Activated T-helper 1 cell treated with anti-CD3 and anti-CD28 coated beads, Interleukin-2, amount 50 U/mL, for 16 hours (primary cell): ENCODE measurements at regions not wholly inside any gene's neighbourhood (a gene's known extent, or its start where the extent isn't known, plus 50 kb on each side); places are given as distances from the start of the nearest gene placed in this dataset.
"Not testable (repeated sequence)": the region's sequence is repeated elsewhere in the genome, so short reads cannot be mapped to it uniquely, and the experiment has no call there.

ENCODE experiments used
- DNase-seq, 2 donors: peaks; one replicate each; pipeline ENCODE4 v3.0.0-alpha.2; 2020; ENCODE audit warnings: low read depth in 1 of 2, low spot score in 1 of 2

- no peak for DNase-seq
Observed at GRCh38 chr2:113341191-113341869, 62.6 kb upstream of the PAX8 start.

- no peak for DNase-seq
Observed at GRCh38 chr2:113337809-113338208, 59.1 kb upstream of the PAX8 start.

GRCh38 chr2:113336040-113336439 lies 57.3 kb upstream of the PAX8 start:
- DNase-seq = not testable (repeated sequence)

GRCh38 chr2:113334147-113334546 lies 55.4 kb upstream of the PAX8 start:
- no peak for DNase-seq

- DNase-seq = not testable (repeated sequence)
Observed at GRCh38 chr2:113333735-113334134, 55.0 kb upstream of the PAX8 start.

- DNase-seq = not testable (repeated sequence)
Observed at GRCh38 chr2:113330060-113330767, 51.5 kb upstream of the PAX8 start.

GRCh38 chr2:113328973-113329372 lies 50.3 kb upstream of the PAX8 start:
- not testable (repeated sequence) for DNase-seq

- DNase-seq = not testable (repeated sequence)
Observed at GRCh38 chr2:113328572-113328971, 49.9 kb upstream of the PAX8 start.
